ENCODE measurements at regions not wholly inside any gene's neighbourhood (a gene's known extent, or its start where the extent isn't known, plus 50 kb on each side); places are given as distances from the start of the nearest gene placed in this dataset.
"Not testable (repeated sequence)": the region's sequence is repeated elsewhere in the genome, so short reads cannot be mapped to it uniquely, and the experiment has no call there.

GRCh38 chr6:74579047-74579446 is 626.8 kb downstream of the COL12A1 start:
- no peak overlapping the region for H3K4me3 ChIP-seq (ENCODE audit: low read depth, low read length)
- no peak for TF ChIP-seq CTCF (IDR thresholded peaks at IDR 0.05; ENCODE audit: control insufficient read depth, extremely low read depth, insufficient read depth)
- no peak for DNase-seq (ENCODE audit: low read depth)

GRCh38 chr6:74578339-74578738 is 627.5 kb downstream of the COL12A1 start:
- no peak for DNase-seq (ENCODE audit: low read depth)
- no peak overlapping the region for H3K4me3 ChIP-seq (ENCODE audit: low read depth, low read length)
- no peak for TF ChIP-seq CTCF (IDR thresholded peaks at IDR 0.05; ENCODE audit: control insufficient read depth, extremely low read depth, insufficient read depth)

- DNase-seq (ENCODE audit: low read depth): no peak
- TF ChIP-seq CTCF (IDR thresholded peaks at IDR 0.05; ENCODE audit: control insufficient read depth, extremely low read depth, insufficient read depth): no peak
- no peak overlapping the region for H3K4me3 ChIP-seq (ENCODE audit: low read depth, low read length)
Measured at GRCh38 chr6:74577619-74578018, 628.2 kb downstream of the COL12A1 start.

- peak; percentile 44 for TF ChIP-seq CTCF (IDR thresholded peaks at IDR 0.05; ENCODE audit: control insufficient read depth, extremely low read depth, insufficient read depth)
- no peak for DNase-seq (ENCODE audit: low read depth)
- no peak overlapping the region for H3K4me3 ChIP-seq (ENCODE audit: low read depth, low read length)
Measured at GRCh38 chr6:74574794-74575193, 631.1 kb downstream of the COL12A1 start.

- no peak for DNase-seq (ENCODE audit: low read depth)
- H3K4me3 ChIP-seq (ENCODE audit: low read depth, low read length): no peak overlapping the region
- TF ChIP-seq CTCF (IDR thresholded peaks at IDR 0.05; ENCODE audit: control insufficient read depth, extremely low read depth, insufficient read depth): no peak
Measured at GRCh38 chr6:74573613-74574012, 632.2 kb downstream of the COL12A1 start.

- no peak for DNase-seq (ENCODE audit: low read depth)
- no peak overlapping the region for H3K4me3 ChIP-seq (ENCODE audit: low read depth, low read length)
- TF ChIP-seq CTCF (IDR thresholded peaks at IDR 0.05; ENCODE audit: control insufficient read depth, extremely low read depth, insufficient read depth): no peak
Measured at GRCh38 chr6:74570044-74570443, 635.8 kb downstream of the COL12A1 start.

GRCh38 chr6:74568861-74569260 is 637.0 kb downstream of the COL12A1 start:
- no peak for TF ChIP-seq CTCF (IDR thresholded peaks at IDR 0.05; ENCODE audit: control insufficient read depth, extremely low read depth, insufficient read depth)
- no peak overlapping the region for H3K4me3 ChIP-seq (ENCODE audit: low read depth, low read length)
- DNase-seq (ENCODE audit: low read depth): no peak

GRCh38 chr6:74567923-74568290 is 637.9 kb downstream of the COL12A1 start:
- DNase-seq (ENCODE audit: low read depth); H3K4me3 ChIP-seq (ENCODE audit: low read depth, low read length): not testable (repeated sequence)
